Right ventricle myocardium superior (tissue), 1 donor: ENCODE measurements at regions not wholly inside any gene's neighbourhood (a gene's known extent, or its start where the extent isn't known, plus 50 kb on each side); places are given as distances from the start of the nearest gene placed in this dataset.
"Not testable (repeated sequence)": the region's sequence is repeated elsewhere in the genome, so short reads cannot be mapped to it uniquely, and the experiment has no call there.

Source experiments
- ATAC-seq: fragments of 200-7000 bp; cut with Tn5 transposase; one replicate; pipeline ENCODE4 v1.9.1; 2020; ENCODE audit warnings: mild to moderate bottlenecking; ENCODE audit not compliant: poor library complexity
- DNase-seq: peaks from one replicate; pipeline ENCODE4 v3.0.0-alpha.2; 2020
- intact Hi-C: fragments of 100-400 bp; cut with DNase I; formaldehyde crosslinking; loops from one replicate; pipeline ENCODE4 v1.11.2; 2022
- donor health status: DM: no; HTN: yes; CAD: no; lungs with severe emphysema.

DNA sequence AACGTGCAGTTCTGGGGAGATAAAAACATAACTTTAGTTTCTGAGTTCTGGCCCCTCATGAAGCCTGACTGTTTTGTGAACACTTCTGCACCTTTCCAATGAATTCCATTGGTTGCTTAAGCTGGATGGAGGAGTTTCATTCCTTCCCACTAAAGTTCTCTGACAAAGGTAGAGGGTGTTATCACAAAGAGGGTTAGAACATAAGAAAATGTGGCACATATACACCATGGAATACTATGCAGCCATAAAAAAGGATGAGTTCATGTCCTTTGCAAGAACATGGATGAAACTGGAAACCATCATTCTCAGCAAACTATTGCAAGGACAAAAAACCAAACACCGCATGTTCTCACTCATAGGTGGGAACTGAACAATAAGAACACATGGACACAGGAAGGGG, 138.6 kb downstream of the LCA5 start:
- intact Hi-C loops, ATAC-seq, DNase-seq: not testable (repeated sequence)

GRCh38 chr6:79396625-79397024, 140.6 kb downstream of the LCA5 start:
- no peak for DNase-seq
- ATAC-seq: no peak
- intact Hi-C loops: no loop called here

DNA sequence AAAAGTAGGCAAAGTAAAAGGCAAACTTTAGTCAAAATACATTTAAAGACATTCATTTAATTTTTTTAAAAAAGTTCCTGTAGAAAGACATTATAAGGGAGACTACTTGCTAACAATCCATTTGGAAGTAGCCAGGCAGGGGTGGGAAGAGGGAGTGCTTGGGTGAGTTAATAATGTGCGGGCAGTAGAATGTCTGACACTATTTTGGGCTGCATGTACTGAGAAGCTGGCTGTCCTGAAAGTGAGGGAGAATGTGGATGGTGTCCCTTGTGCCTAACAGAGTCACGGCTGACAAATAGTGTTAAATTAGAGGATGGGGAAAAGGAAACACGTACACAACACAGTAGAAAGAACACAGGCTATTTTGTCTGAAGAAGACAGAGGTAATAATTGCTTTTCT, 142.5 kb downstream of the LCA5 start:
- no peak for DNase-seq
- intact Hi-C loops: no loop called here
- ATAC-seq: peak; percentile 76

DNA sequence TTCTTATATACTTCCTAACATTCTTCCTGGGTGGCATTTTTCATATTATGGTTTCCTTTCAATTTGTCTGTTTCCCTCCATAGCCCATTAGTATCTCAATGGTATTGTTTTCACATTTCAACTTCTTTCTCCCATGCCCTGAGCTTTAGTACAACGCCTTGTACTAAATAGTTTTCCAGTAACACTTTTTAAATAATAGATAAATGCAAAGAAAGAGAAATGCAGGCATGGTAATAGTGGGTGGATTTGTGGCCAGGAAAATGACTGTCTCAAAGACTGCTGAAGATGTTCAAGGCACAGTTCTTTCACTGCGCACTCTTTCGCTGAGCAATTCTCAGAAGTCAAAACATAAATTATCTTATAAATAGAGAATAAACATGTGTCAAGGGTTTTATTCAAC, 145.1 kb downstream of the LCA5 start:
- DNase-seq (no peak), ATAC-seq (no peak)
- intact Hi-C loops: no loop called here

DNA sequence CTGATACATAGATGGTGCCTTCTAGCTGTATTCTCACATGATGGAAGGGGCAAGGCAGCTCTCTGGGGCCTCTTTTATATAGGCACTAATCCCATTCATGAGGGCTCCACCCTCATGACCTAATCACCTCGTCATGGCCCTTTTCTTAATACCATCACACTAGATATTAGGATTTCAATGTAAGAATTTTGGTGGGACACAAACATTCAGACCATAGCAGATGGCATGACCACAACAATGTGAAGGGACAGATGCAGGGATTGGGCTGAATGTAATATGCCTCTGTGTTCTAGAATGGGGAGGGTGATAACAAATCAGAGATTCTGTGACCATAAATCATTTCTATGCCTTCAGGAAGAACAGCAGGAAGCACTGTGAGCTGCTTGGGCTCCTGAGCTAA, 145.8 kb downstream of the LCA5 start:
- DNase-seq: no peak
- ATAC-seq: no peak
- intact Hi-C loops: no loop called here

DNA sequence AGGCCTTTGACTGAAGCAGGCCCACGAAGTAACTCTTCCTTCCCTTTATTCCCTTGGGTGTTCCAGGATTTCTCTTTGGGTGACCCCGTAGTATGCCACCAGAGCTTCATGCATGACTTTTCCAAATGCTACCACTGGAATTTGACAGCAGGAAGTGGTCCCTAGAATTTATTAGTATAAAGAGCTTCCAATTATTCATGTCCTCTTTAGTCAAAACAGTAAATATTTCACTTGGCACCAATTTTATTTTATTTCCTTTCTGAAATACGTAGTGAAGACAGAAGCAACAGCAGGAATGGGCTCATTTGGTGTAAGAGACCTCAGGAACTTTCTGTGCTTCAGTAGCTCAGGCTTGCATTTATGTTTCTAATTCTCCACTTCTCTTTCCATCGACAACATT, 151.3 kb downstream of the LCA5 start:
- intact Hi-C loops: no loop called here
- no peak for DNase-seq
- ATAC-seq: no peak

- intact Hi-C loops: no loop called here
- no peak for DNase-seq
- no peak for ATAC-seq
Observed at GRCh38 chr6:79385333-79385732, 150.9 kb upstream of the HMGN3 start.

DNA sequence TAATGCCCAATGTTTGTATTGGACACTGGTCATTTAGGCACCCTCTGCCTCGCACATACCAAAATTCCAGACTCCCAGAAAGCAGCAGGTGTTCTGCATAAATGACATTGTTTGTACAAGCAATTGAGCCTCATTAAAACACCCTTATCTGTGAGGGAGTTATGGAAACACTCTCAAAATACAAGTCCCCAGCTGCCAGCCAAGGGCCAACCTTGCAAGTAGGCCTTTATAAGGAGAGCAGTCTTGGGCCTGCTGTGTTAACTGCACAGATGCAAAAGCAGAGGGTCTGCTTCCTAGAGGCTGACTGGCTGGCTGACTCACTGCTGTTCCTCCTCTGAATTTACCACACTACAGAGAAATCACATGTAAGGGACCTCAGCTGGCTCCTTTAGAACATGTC, 150.4 kb upstream of the HMGN3 start:
- intact Hi-C loops: no loop called here
- peak; percentile 30 for DNase-seq
- ATAC-seq: no peak

DNA sequence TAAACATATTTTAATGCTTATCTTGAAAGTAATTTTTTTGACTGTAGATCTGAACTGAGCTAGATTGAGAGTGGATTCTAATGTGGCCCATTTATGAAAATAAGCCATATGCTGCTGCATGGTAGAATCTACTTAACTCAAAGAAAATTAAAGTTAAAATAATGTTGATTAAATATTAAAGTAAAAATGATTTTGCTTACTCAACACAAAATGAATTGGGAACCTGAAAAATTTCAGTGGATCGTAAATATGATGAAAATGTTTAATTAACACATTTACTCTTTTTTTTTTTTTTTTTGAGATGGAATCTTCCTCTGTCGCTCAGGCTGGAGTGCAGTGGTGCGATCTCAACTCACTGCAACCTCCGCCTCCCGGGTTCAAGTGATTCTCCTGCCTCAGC, 144.5 kb upstream of the HMGN3 start:
- intact Hi-C loops: no loop called here
- DNase-seq (no peak), ATAC-seq (no peak)

- ATAC-seq (no peak), DNase-seq (peak; percentile 20)
- intact Hi-C loops: no loop called here
Observed at GRCh38 chr6:79377888-79378348, 143.4 kb upstream of the HMGN3 start.

- intact Hi-C loops: no loop called here
- ATAC-seq (no peak), DNase-seq (no peak)
Observed at GRCh38 chr6:79377047-79377446, 142.6 kb upstream of the HMGN3 start.

DNA sequence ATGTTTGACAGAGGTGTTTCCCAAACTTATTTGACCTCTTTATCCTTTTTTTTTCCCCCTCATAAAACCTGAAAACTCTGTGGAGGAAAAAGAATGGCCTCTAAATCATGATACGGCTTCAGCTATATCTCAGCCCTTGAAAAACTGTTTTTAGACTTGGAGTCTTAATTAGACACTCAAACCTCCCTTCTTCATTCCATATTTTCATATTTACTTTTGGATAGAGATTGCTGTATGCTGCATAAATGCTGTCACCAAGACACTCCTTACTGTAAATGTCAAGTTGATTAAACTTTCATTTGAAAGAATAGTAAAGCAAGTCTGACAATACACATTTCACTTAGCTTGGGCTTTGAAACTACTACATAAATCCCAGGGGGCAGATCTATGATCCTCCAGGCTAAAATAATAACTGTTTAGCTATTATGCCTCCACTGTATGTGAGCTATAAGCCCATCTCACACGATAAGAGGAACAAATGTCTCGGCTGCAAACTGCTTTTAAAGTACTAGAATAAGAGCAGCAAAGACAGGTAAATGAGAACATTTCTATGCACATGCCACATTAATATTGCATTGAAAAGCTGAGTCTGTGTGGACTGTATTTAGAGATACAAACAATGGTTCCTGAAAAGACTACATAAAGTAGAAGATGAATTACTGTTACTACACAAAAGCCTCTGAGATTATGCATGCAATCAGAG, 141.3 kb upstream of the HMGN3 start:
- no peak for ATAC-seq
- DNase-seq: no peak
- intact Hi-C loops: no loop called here

DNA sequence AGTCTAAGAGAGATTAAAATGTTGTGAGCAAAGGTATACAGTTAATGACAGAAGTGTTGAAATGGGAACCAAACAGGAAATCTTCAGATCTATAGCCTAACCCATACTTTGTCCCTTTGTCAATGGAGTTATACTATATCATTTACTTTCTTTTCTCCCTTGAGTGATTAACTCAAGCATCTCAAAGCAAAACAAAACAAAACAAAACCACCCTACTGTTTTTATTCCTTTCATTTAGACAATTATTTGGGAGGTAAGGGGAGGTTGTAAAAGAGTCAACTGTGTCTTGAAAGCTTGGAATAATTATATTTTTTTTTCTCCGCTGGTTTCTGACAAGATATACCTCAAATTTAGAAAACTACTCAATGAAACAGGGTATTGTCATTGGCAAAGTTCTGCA, 139.8 kb upstream of the HMGN3 start:
- intact Hi-C loops: no loop called here

DNA sequence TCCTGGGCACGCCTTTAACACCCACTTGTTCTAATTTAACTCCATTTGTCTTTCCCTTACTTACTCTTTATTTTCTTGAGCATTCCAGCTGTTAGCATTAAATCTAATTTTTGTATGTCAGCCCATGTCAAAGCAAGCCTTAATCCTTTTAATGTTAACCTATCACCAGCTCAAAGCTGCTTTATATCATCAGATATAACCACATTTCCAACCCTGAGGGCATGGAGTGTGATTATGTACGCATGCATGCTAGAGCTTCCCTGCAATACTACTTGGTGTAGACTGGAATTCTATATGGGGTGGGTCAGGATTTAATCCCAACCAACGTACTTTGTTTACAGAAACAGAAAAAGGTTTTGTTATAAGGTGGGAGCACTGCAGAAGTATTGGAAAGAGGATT, 139.4 kb upstream of the HMGN3 start:
- ATAC-seq (no peak), DNase-seq (no peak)
- intact Hi-C loops: no loop called here

More for the DNA sequence above, 139.8 kb upstream of the HMGN3 start:
- DNase-seq (no peak), ATAC-seq (no peak)

- ATAC-seq: no peak
- intact Hi-C loops: no loop called here
- DNase-seq: no peak
Observed at GRCh38 chr6:79373246-79373645, 138.8 kb upstream of the HMGN3 start.

DNA sequence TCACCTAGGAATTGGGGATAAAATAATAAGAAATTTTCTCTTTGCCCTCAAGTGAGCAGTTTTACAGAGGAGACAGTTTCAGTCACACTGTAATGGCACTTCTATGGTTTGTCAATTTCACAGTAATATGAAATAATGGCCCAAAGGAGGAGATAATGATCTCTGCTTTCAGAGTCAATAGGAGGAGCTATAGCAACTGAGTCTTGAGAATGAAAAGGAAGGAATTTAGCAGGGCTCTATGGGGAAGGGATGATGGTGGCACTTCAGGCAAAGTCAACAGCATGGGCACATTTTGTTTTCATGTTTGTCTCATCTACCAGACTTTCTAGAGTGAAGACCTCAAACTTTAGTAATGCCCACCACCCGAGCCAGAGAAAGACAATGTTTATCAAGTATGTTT, 138.3 kb upstream of the HMGN3 start:
- no peak for ATAC-seq
- intact Hi-C loops: no loop called here
- no peak for DNase-seq

GRCh38 chr6:79369026-79369425, 134.5 kb upstream of the HMGN3 start:
- ATAC-seq: no peak
- no peak for DNase-seq
- intact Hi-C loops: no loop called here

GRCh38 chr6:79363441-79363840, 129.0 kb upstream of the HMGN3 start:
- DNase-seq, intact Hi-C loops, ATAC-seq: not testable (repeated sequence)

GRCh38 chr6:79361074-79361473, 126.6 kb upstream of the HMGN3 start:
- ATAC-seq, DNase-seq, intact Hi-C loops: not testable (repeated sequence)

DNA sequence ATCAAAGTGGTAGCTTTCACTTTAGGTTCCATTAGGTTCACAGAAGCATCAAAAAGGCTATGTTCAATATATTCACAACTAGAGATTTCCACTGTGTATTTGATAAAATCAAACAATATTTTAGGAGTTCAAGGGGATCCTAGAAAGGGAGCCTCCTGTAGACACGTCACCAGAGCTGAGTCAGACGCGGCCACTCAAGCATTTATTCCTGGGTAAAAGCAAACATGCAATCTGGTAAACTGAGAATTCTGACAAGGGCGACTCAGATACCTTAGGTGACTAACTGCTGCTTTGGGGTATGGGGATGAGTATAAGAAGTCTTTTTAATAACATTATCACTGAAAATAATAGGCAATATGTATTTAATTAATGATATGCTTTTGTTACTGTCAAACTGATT, 118.7 kb upstream of the HMGN3 start:
- intact Hi-C loops: no loop called here
- DNase-seq (no peak), ATAC-seq (no peak)

- intact Hi-C loops: no loop called here
- no peak for ATAC-seq
Observed at GRCh38 chr6:79338493-79338892, 104.0 kb upstream of the HMGN3 start.

More at GRCh38 chr6:79338493-79338892, 104.0 kb upstream of the HMGN3 start:
- no peak for DNase-seq
